Stimulated activated CD8-positive, alpha-beta memory T cell treated with anti-CD3 and anti-CD28 coated beads, Interleukin-12 subunit alpha, Interleukin-12 subunit beta, amount 100 ng/mL, for 24 hours (primary cell): ENCODE measurements at regions not wholly inside any gene's neighbourhood (a gene's known extent, or its start where the extent isn't known, plus 50 kb on each side); places are given as distances from the start of the nearest gene placed in this dataset.

Experiments
- DNase-seq: peaks from one replicate; pipeline ENCODE4 v3.0.0-alpha.2; 2020; ENCODE audit errors: extremely low read depth

GRCh38 chrX:20432746-20433387 lies 166.2 kb upstream of the RPS6KA3 start:
- no peak for DNase-seq

GRCh38 chrX:20432048-20432447 lies 165.3 kb upstream of the RPS6KA3 start:
- no peak for DNase-seq

GRCh38 chrX:20431486-20431885 lies 164.8 kb upstream of the RPS6KA3 start:
- no peak for DNase-seq

- DNase-seq, result no peak
These were observed 160.6 kb upstream of the RPS6KA3 start for GRCh38 chrX:20427173-20427770.

GRCh38 chrX:20421697-20422096 lies 155.0 kb upstream of the RPS6KA3 start:
- DNase-seq, result no peak

- DNase-seq, result no peak
These were observed 154.6 kb upstream of the RPS6KA3 start for GRCh38 chrX:20421275-20421674.

- DNase-seq, result no peak
These were observed 153.3 kb upstream of the RPS6KA3 start for GRCh38 chrX:20420058-20420457.

GRCh38 chrX:20418379-20419150 lies 151.9 kb upstream of the RPS6KA3 start:
- no peak for DNase-seq

- DNase-seq, result no peak
These were observed 148.2 kb upstream of the RPS6KA3 start for GRCh38 chrX:20414762-20415445.

- no peak for DNase-seq
These were observed 147.4 kb upstream of the RPS6KA3 start for GRCh38 chrX:20414066-20414465.

- no peak for DNase-seq
These were observed 146.3 kb upstream of the RPS6KA3 start for GRCh38 chrX:20412871-20413486.

GRCh38 chrX:20410540-20410939 lies 143.8 kb upstream of the RPS6KA3 start:
- no peak for DNase-seq

- DNase-seq, result no peak
These were observed 143.3 kb upstream of the RPS6KA3 start for GRCh38 chrX:20409991-20410390.

GRCh38 chrX:20402956-20403355 lies 136.2 kb upstream of the RPS6KA3 start:
- no peak for DNase-seq

- no peak for DNase-seq
These were observed 133.2 kb upstream of the RPS6KA3 start for GRCh38 chrX:20399728-20400414.

- no peak for DNase-seq
These were observed 130.9 kb upstream of the RPS6KA3 start for GRCh38 chrX:20397587-20397986.

GRCh38 chrX:20394451-20394850 lies 127.7 kb upstream of the RPS6KA3 start:
- no peak for DNase-seq

GRCh38 chrX:20393944-20394343 lies 127.2 kb upstream of the RPS6KA3 start:
- DNase-seq, result no peak

- no peak for DNase-seq
These were observed 121.9 kb upstream of the RPS6KA3 start for GRCh38 chrX:20388594-20388993.

- DNase-seq, result no peak
These were observed 116.8 kb upstream of the RPS6KA3 start for GRCh38 chrX:20383477-20383876.

GRCh38 chrX:20382518-20383297 lies 116.0 kb upstream of the RPS6KA3 start:
- DNase-seq, result no peak
